IMR-90 (cell line): ENCODE measurements at regions not wholly inside any gene's neighbourhood (a gene's known extent, or its start where the extent isn't known, plus 50 kb on each side); places are given as distances from the start of the nearest gene placed in this dataset.

Source experiments
- ATAC-seq: fragments of 200-7000 bp; cut with Tn5 transposase; 2 replicates; pipeline ENCODE4 v1.9.1; 2020; ENCODE audit warnings: low read depth, mild to moderate bottlenecking, moderate library complexity
- BruUV-seq: library from RNA; stranded (reverse); fragments of 400-500 nt; replicated peaks from 2 replicates; lab custom pipeline; 2021; lab: Mats Ljungman, UMichigan
- CTCF ChIA-PET: fragments of 300-600 bp; formaldehyde crosslinking; extraction: SDS; loops from one replicate; lab custom pipeline; 2021; ENCODE audit warnings: antibody characterized with exemption; lab: Yijun Ruan, JAX
- POLR2A ChIA-PET: fragments of 300-600 bp; sonication (Branson Sonifier 250); formaldehyde crosslinking; loops from one replicate; lab custom pipeline; 2022; ENCODE audit warnings: antibody characterized with exemption; ENCODE audit not compliant: unreplicated experiment; lab: Charles Lee
- DNase-seq: peaks from one replicate; pipeline ENCODE4 v3.0.0; 2013
- H2AFZ ChIP-seq: replicated peaks from 2 replicates; pipeline ENCODE3; 2013; ENCODE audit warnings: low read length, mild to moderate bottlenecking; ENCODE audit not compliant: poor library complexity
- H2AK5ac ChIP-seq: 2 replicates; pipeline ENCODE4 v1.6.1; 2013; ENCODE audit warnings: low read depth, low read length, inconsistent platforms
- H2AK9ac ChIP-seq: replicated peaks from 2 replicates; pipeline ENCODE3; 2013; ENCODE audit warnings: mild to moderate bottlenecking, low read depth, low read length, moderate library complexity; ENCODE audit not compliant: poor library complexity
- H2BK120ac ChIP-seq: 2 replicates; pipeline ENCODE4 v1.6.1; 2013; ENCODE audit warnings: low read depth, low read length, inconsistent platforms
- H2BK15ac ChIP-seq: 3 replicates; pipeline ENCODE4 v1.6.1; 2013; ENCODE audit warnings: low read depth, low read length, inconsistent platforms
- H2BK20ac ChIP-seq: 2 replicates; pipeline ENCODE4 v1.6.1; 2013; ENCODE audit warnings: low read depth, mild to moderate bottlenecking, inconsistent platforms, low read length, moderate library complexity
- H2BK5ac ChIP-seq: 2 replicates; pipeline ENCODE4 v1.6.1; 2013; ENCODE audit warnings: mild to moderate bottlenecking, low read depth, low read length, inconsistent platforms; ENCODE audit not compliant: poor library complexity, severe bottlenecking
- H3K14ac ChIP-seq: replicated peaks from 2 replicates; pipeline ENCODE4 v1.6.1; 2013; ENCODE audit warnings: low read depth, low read length, inconsistent platforms
- H3K18ac ChIP-seq: 2 replicates; pipeline ENCODE4 v1.6.1; 2013; ENCODE audit warnings: low read depth, low read length, control low read depth
- H3K23ac ChIP-seq: 2 replicates; pipeline ENCODE4 v1.6.1; 2013; ENCODE audit warnings: low read depth, low read length, inconsistent platforms
- H3K27ac ChIP-seq: 2 replicates; pipeline ENCODE4 v1.5.1; 2013; ENCODE audit warnings: mild to moderate bottlenecking, control low read depth, low read length; ENCODE audit not compliant: insufficient read depth
- H3K27me3 ChIP-seq: 2 replicates; pipeline ENCODE4 v1.6.1; 2013; ENCODE audit warnings: low read length; ENCODE audit not compliant: control insufficient read depth, insufficient read depth
- H3K36me3 ChIP-seq: 2 replicates; pipeline ENCODE4 v1.6.1; 2013; ENCODE audit warnings: low read length, mixed read lengths; ENCODE audit not compliant: control insufficient read depth, insufficient read depth
- H3K4ac ChIP-seq: 2 replicates; pipeline ENCODE4 v1.6.1; 2013; ENCODE audit warnings: low read depth, low read length, inconsistent platforms
- H3K4me1 ChIP-seq: 2 replicates; pipeline ENCODE4 v1.6.1; 2013; ENCODE audit warnings: low read length, mixed read lengths; ENCODE audit not compliant: control insufficient read depth, insufficient read depth
- H3K4me2 ChIP-seq: 2 replicates; pipeline ENCODE4 v1.6.1; 2013; ENCODE audit warnings: low read depth, mild to moderate bottlenecking, control low read depth, low read length, moderate library complexity
- H3K4me3 ChIP-seq: 2 replicates; pipeline ENCODE4 v1.5.1; 2013; ENCODE audit warnings: low read depth, mild to moderate bottlenecking, control low read depth, low read length, moderate library complexity; ENCODE audit not compliant: insufficient read depth
- H3K56ac ChIP-seq: 2 replicates; pipeline ENCODE4 v1.6.1; 2013; ENCODE audit warnings: low read length, inconsistent platforms; ENCODE audit not compliant: insufficient read depth; ENCODE audit errors: extremely low read depth
- H3K79me1 ChIP-seq, 2 experiments: 2 replicates each; pipeline ENCODE4 v1.6.1; 2013; ENCODE audit warnings: low read length in 2 of 2, inconsistent platforms in 1 of 2, low read depth in 1 of 2
- H3K9ac ChIP-seq: 2 replicates; pipeline ENCODE4 v1.6.1; 2013; ENCODE audit warnings: low read depth, low read length, control low read depth
- H3K9me1 ChIP-seq: 2 replicates; pipeline ENCODE4 v1.6.1; 2013; ENCODE audit warnings: low read length, inconsistent platforms; ENCODE audit not compliant: insufficient read depth
- H3K9me3 ChIP-seq: 2 replicates; pipeline ENCODE4 v1.6.1; 2013; ENCODE audit warnings: low read length; ENCODE audit not compliant: control insufficient read depth, insufficient read depth
- H4K20me1 ChIP-seq: 2 replicates; pipeline ENCODE4 v1.6.1; 2013; ENCODE audit warnings: low read length, inconsistent platforms; ENCODE audit not compliant: insufficient read depth
- H4K5ac ChIP-seq: 2 replicates; pipeline ENCODE4 v1.6.1; 2013; ENCODE audit warnings: mild to moderate bottlenecking, low read depth, low read length, control low read depth
- H4K8ac ChIP-seq, 2 experiments: 2 replicates each; pipeline ENCODE4 v1.6.1; 2013; ENCODE audit warnings: low read depth in 2 of 2, low read length in 2 of 2, control low read depth in 1 of 2, inconsistent platforms in 1 of 2
- H4K91ac ChIP-seq: 2 replicates; pipeline ENCODE4 v1.6.1; 2013; ENCODE audit warnings: low read depth, low read length, inconsistent platforms; ENCODE audit not compliant: insufficient read depth
- CEBPB ChIP-seq: IDR thresholded peaks from 2 replicates; pipeline ENCODE4 v1.6.1; 2012; ENCODE audit warnings: low read depth, low read length, improper control_type of control experiment
- ELK1 ChIP-seq: fragments of 150-350 bp; IDR thresholded peaks from 2 replicates; pipeline ENCODE4 v1.6.1; 2016; ENCODE audit warnings: low read depth, mild to moderate bottlenecking, low read length, moderate library complexity, borderline replicate concordance
- MAFK ChIP-seq: IDR thresholded peaks from 2 replicates; pipeline ENCODE4 v1.6.1; 2012; ENCODE audit warnings: low read depth, low read length, improper control_type of control experiment
- MAZ ChIP-seq: IDR thresholded peaks from 2 replicates; pipeline ENCODE4 v1.6.1; 2012; ENCODE audit warnings: low read depth, mild to moderate bottlenecking, low read length, improper control_type of control experiment, moderate library complexity, borderline replicate concordance
- MXI1 ChIP-seq: IDR thresholded peaks from 2 replicates; pipeline ENCODE4 v1.6.1; 2012; ENCODE audit warnings: low read depth, mild to moderate bottlenecking, low read length, moderate library complexity, borderline replicate concordance
- RAD21 ChIP-seq: IDR thresholded peaks from 2 replicates; pipeline ENCODE4 v1.6.1; 2012; ENCODE audit warnings: low read length, improper control_type of control experiment
- RFX5 ChIP-seq: IDR thresholded peaks from 2 replicates; pipeline ENCODE4 v1.8.0; 2012; ENCODE audit warnings: low read depth, mild to moderate bottlenecking, low read length, moderate library complexity
- SMC3 ChIP-seq: fragments of 150-350 bp; IDR thresholded peaks from 2 replicates; pipeline ENCODE4 v1.6.1; 2016; ENCODE audit warnings: low read depth, mild to moderate bottlenecking, antibody characterized with exemption, low read length, moderate library complexity
- USF2 ChIP-seq: fragments of 150-350 bp; IDR thresholded peaks from 2 replicates; pipeline ENCODE4 v1.6.1; 2017; ENCODE audit warnings: mild to moderate bottlenecking, antibody characterized with exemption, low read length, low read depth
- dilution Hi-C: fragments of 300-500 bp; cut with HindIII; formaldehyde crosslinking; loops from one replicate; pipeline ENCODE4 v1.14.3; 2018; ENCODE audit warnings: low sequenced_read_pairs; ENCODE audit not compliant: unreplicated experiment
- in situ Hi-C: fragments of 300-500 bp; cut with MboI; formaldehyde crosslinking; loops from 3 replicates; pipeline ENCODE4 v1.14.3; 2019; ENCODE audit warnings: low sequenced_read_pairs, inconsistent platforms, mixed read lengths
- intact Hi-C: fragments of 100-400 bp; cut with micrococcal nuclease; formaldehyde crosslinking; loops from 2 replicates; pipeline ENCODE4 v1.10.0; 2022

DNA sequence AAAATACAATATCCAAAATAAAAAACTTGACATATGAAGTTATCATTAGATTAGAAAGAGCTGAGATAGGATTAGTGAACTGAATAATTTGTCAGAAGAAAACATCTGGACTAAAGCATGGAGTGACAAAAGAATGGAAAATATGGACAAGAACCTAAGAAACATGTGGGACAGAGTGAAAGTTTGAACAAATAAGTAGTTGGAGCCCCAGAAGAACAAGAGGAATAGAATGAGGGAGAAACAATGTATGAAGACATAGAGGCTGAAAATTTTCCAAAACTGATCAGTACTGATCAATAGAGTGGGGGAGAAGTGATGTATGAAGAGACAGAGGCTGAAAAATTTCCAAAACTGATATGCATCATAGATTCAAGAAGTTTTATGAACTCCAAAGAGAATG is 170.6 kb upstream of the CRY1 start:
- dilution Hi-C loops (no loop called here), in situ Hi-C loops (no loop called here), intact Hi-C loops (no loop called here)
- Histone ChIP-seq H3K4me1 (no peaks in the 10 kb centered on the region), H3K79me1 (no peaks in the 10 kb centered on the region), H3K9ac (no peak overlapping the region), H2BK5ac (no peak overlapping the region), H2BK20ac (no peak overlapping the region), H4K5ac (no peak overlapping the region), H3K9me3 (no peaks in the 10 kb centered on the region), H4K20me1 (no peaks in the 10 kb centered on the region), H2BK120ac (no peak overlapping the region), H3K36me3 (no peaks in the 10 kb centered on the region), H3K56ac (no peak overlapping the region), H2AK5ac (no peak overlapping the region), H3K14ac (no peak overlapping the region), H4K91ac (no peak overlapping the region), H3K4me3 (no peak overlapping the region), H3K4me2 (no peak overlapping the region), H3K18ac (no peak overlapping the region), H3K27ac (no peak overlapping the region), H3K9me1 (no peaks in the 10 kb centered on the region), H3K4ac (no peak overlapping the region), H3K23ac (no peak overlapping the region), H2BK15ac (no peak overlapping the region), H3K27me3 (no peaks in the 10 kb centered on the region), H2AFZ (no peak overlapping the region), H2AK9ac (no peak overlapping the region), H4K8ac (no peak overlapping the region)
- ATAC-seq (no peak), DNase-seq (no peak)
- TF ChIP-seq RFX5 = no peak
- TF ChIP-seq MXI1 = no peak
- TF ChIP-seq USF2 = no peak
- TF ChIP-seq SMC3 = no peak
- no peak for TF ChIP-seq ELK1
- no peak for TF ChIP-seq CEBPB
- TF ChIP-seq MAFK = no peak
- no peak for TF ChIP-seq RAD21
- no peak for TF ChIP-seq MAZ
- ChIA-PET CTCF (no interaction called here), POLR2A (no interaction called here)
- BruUV-seq = no TSS peak
